Left renal pelvis (tissue), 4 donors: ENCODE measurements at regions not wholly inside any gene's neighbourhood (a gene's known extent, or its start where the extent isn't known, plus 50 kb on each side); places are given as distances from the start of the nearest gene placed in this dataset.

Experiments
- DNase-seq, 4 donors: peaks; one replicate each; pipeline ENCODE4 v3.0.0-alpha.2; 2013; ENCODE audit warnings: low read depth in 4 of 4, low spot score in 3 of 4

- no peak for DNase-seq
Observed at GRCh38 chrX:139141370-139141769, 389.2 kb upstream of the F9 start.

GRCh38 chrX:139134316-139134715 lies 396.2 kb upstream of the F9 start:
- no peak for DNase-seq

GRCh38 chrX:139126493-139126892 lies 404.0 kb upstream of the F9 start:
- peak in 3 of 4 donors; percentile 0 to 6 (median 3) for DNase-seq

DNA sequence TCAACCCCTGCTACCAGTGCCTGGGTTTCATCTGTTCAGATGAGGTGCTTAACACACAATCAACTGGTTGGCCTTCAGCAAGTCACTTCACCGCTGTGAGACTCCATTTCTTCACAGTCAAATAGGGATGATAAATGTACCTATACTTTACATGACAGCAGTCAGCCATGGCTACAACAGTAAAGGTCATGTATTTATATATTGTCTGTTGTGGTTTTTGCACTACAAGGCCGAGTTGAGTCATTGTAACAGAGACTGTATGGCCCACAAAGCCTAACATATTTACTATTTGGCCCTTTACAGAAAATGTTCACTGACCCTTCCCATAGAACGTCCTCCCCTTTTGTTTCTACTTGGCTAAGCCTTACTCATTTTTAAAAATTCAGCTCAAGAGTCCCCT lies 404.6 kb upstream of the F9 start:
- DNase-seq, result no peak

GRCh38 chrX:139121616-139122286 lies 408.8 kb upstream of the F9 start:
- DNase-seq, result no peak

- no peak for DNase-seq
Observed at GRCh38 chrX:139120760-139121159, 409.2 kb upstream of the FGF13 start.

- DNase-seq, result no peak
Observed at GRCh38 chrX:139113708-139114107, 402.2 kb upstream of the FGF13 start.

DNA sequence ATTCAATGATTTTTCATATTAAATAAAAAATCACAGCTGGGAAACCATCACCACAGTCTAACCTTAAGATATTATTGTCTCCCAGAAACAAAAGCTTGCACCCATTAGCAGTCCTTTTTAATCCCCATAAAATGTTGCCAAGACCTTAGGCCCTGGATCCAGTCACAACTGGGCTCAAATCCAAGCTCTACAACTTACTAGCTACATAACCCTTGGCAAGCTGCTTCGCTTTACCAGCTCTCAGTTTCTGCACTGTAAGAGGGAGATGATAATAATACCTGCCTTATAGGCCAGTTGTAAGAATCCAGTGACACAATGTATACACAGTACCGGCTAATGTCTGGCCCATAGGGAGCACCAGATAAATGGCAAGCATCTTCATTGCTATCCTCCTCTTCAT lies 400.9 kb upstream of the FGF13 start:
- DNase-seq, result no peak

DNA sequence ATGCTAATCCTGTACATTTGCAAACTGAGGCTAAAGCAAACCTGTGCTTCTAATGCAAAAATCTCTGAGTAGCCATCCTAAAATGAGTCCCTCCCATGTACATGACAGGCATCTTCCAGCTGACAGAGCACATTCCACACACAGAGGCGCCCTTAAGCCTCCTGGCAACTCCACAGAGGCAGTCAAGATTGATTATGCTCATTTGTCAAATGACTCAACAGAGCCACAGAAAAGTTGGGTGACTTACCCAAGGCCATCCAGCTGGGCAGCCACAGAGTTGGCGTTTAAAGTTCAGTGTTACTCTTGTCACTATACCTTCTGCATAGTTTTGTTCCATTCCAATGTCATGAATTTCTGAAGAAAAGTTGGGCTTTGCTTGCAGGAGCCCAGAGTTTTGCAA lies 394.6 kb upstream of the FGF13 start:
- DNase-seq, result no peak

- no peak for DNase-seq
Observed at GRCh38 chrX:139094671-139095592, 383.4 kb upstream of the FGF13 start.

GRCh38 chrX:139093201-139093600 lies 381.7 kb upstream of the FGF13 start:
- DNase-seq, result no peak

DNA sequence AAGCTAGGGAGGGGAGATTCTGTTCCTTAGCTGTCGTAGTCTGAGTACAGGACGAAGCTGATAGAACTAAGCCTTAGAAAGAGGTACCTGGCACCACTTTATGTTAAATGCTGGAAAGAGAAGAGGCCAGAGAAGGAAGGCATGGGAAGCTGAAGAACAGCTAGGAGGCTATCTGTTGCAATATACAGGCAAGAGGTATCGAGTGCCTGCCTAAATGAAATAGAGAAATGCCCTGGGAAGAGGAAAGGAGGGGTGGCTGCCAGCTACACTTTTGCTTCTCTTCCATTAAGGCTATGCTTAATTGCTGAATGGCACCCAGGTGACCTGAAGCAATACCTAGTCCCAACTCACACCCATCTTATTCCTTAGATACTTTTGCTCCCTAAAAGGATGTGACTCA lies 380.4 kb upstream of the FGF13 start:
- no peak for DNase-seq

- DNase-seq, result no peak
Observed at GRCh38 chrX:139091066-139091465, 379.5 kb upstream of the FGF13 start.

DNA sequence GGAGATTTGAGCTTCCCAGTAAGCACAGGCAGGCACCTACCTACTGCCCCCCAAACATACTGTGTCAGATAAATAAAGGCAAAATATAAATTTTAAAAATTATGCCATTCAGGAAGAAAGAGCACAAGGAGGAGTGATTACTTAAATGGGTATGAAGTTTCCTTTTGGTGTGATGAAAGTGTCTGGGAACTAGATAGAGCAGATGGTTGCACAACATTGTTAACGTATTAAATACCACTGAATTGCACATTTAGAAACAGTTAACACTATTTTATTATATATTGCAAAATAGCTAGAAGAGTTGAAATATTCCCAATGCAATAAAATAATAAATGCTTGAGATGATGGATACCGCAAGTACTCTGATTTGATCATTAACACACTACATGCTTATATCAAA lies 374.7 kb upstream of the FGF13 start:
- DNase-seq, result no peak

GRCh38 chrX:139085404-139085803 lies 373.9 kb upstream of the FGF13 start:
- no peak for DNase-seq

- no peak for DNase-seq
Observed at GRCh38 chrX:139083191-139083590, 371.7 kb upstream of the FGF13 start.

GRCh38 chrX:139081965-139082364 lies 370.4 kb upstream of the FGF13 start:
- no peak for DNase-seq

DNA sequence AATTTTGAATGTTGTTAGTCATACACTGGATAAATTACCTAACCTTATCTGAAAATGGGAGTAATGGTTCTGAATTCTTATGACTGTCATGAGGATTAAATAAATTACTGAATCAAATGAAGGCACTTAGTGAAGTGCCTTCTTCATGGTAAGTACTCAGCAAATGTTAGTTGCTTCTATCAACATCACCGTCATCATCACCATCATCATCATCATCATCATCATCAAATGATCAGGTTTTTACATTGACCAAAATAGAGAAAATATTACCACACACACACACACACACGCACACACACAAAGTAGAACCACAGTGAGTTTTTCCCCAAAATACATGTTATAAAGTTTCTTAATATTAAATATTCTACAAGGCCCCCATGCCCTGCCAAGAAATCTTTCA lies 368.3 kb upstream of the FGF13 start:
- no peak for DNase-seq

GRCh38 chrX:139078761-139079280 lies 367.3 kb upstream of the FGF13 start:
- no peak for DNase-seq

- DNase-seq, result no peak
Observed at GRCh38 chrX:139078342-139078741, 366.8 kb upstream of the FGF13 start.

GRCh38 chrX:139077281-139078250 lies 366.0 kb upstream of the FGF13 start:
- no peak for DNase-seq
